Gastroesophageal sphincter (tissue), 4 donors: ENCODE measurements at regions not wholly inside any gene's neighbourhood (a gene's known extent, or its start where the extent isn't known, plus 50 kb on each side); places are given as distances from the start of the nearest gene placed in this dataset.

Source experiments
- ATAC-seq: fragments of 150-250 bp; one replicate; pipeline ENCODE4 v1.9.1; 2016; ENCODE audit warnings: mild to moderate bottlenecking, moderate library complexity
- H3K27ac ChIP-seq, 4 donors: fragments of 200-600 bp; sonication (generic) in 3 of 4; 1 replicate in 3 of 4; 2 replicates in 1 of 4; pipeline ENCODE4 v1.5.1; 2016 to 2019
- H3K27me3 ChIP-seq: fragments of 200-600 bp; sonication (generic); one replicate; pipeline ENCODE4 v1.5.1; 2019
- H3K36me3 ChIP-seq, 2 donors: fragments of 200-600 bp; sonication (generic); one replicate each; pipeline ENCODE4 v1.5.1; 2019; ENCODE audit warnings: control low read depth in 1 of 2
- H3K4me1 ChIP-seq, 3 donors: fragments of 200-600 bp; sonication (generic); 1 replicate in 2 of 3; 2 replicates in 1 of 3; pipeline ENCODE4 v1.5.1; 2016 to 2019; ENCODE audit warnings: control low read depth in 2 of 3
- H3K4me3 ChIP-seq, 2 donors: fragments of 200-600 bp; sonication (generic); one replicate each; pipeline ENCODE4 v1.5.1; 2019; ENCODE audit warnings: mild to moderate bottlenecking in 1 of 2, moderate library complexity in 1 of 2
- H3K9me3 ChIP-seq, 3 donors: fragments of 200-600 bp; sonication (generic); one replicate each; pipeline ENCODE4 v1.5.1; 2017 to 2019; ENCODE audit warnings: control low read depth in 2 of 3
- EP300 ChIP-seq: sonication (generic); formaldehyde crosslinking; IDR thresholded peaks from one replicate; pipeline ENCODE4 v1.6.1; 2017; ENCODE audit warnings: antibody characterized with exemption, mild to moderate bottlenecking
- POLR2A ChIP-seq, 2 donors: fragments of 450-650 bp; IDR thresholded peaks; one replicate each; pipeline ENCODE4 v1.6.1; 2017; ENCODE audit warnings: antibody characterized with exemption in 2 of 2, mild to moderate bottlenecking in 2 of 2, moderate library complexity in 1 of 2
- POLR2AphosphoS5 ChIP-seq: sonication (generic); formaldehyde crosslinking; IDR thresholded peaks from one replicate; pipeline ENCODE4 v1.6.1; 2017; ENCODE audit warnings: antibody characterized with exemption
- WGBS, 2 donors: methylation state at CpG; one replicate each; pipeline ENCODE4 v1.1.5; 2018; ENCODE audit warnings: low coverage in 1 of 2; 5-methylcytosine and 5-hydroxymethylcytosine counted together
- TF ChIP-seq, protein P1 (sequence below), 4 experiments: fragments of 200-600 bp in 2 of 4; fragments of 450-650 bp in 2 of 4; sonication (generic) in 1 of 4; IDR thresholded peaks; one replicate each; pipeline ENCODE4 v1.5.1; 2017 to 2019; ENCODE audit warnings: antibody characterized with exemption in 4 of 4, mild to moderate bottlenecking in 2 of 4, moderate library complexity in 2 of 4

DNA sequence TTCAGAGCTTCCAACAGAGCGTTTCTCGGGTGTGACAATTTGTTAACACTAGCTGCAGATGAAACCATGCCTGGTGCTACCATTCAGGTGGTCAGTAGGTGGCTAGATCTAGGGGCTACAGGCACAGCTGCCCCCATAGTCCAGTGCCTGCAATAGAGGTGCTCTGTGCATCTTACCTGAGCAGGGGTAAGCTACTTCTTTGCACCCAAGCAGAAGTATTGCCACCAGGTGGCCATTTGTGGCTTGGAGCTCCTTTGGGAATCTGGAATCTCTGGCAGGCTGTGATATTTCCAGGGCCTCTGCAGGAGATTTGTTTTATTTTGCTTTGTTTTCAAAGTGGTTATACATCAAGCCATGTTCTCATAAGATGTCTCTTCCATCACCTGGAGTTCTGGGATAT lies 170.7 kb upstream of the PUDP start:
- ATAC-seq, result no peak
- Histone ChIP-seq H3K9me3 (no peaks in the 10 kb centered on the region), H3K27ac (no peak overlapping the region), H3K36me3 (no peaks in the 10 kb centered on the region), H3K4me3 (no peak overlapping the region), H3K4me1 (no peaks in the 10 kb centered on the region), H3K27me3 (no peaks in the 10 kb centered on the region)
- 94% methylated on average over 2 of the region's 2 CpGs; no CpG with 5 or more reads in 1 of the 2 donors for WGBS, 2 donors
- no peak for TF ChIP-seq POLR2A (IDR thresholded peaks at IDR 0.05)
- TF ChIP-seq, protein P1, sequence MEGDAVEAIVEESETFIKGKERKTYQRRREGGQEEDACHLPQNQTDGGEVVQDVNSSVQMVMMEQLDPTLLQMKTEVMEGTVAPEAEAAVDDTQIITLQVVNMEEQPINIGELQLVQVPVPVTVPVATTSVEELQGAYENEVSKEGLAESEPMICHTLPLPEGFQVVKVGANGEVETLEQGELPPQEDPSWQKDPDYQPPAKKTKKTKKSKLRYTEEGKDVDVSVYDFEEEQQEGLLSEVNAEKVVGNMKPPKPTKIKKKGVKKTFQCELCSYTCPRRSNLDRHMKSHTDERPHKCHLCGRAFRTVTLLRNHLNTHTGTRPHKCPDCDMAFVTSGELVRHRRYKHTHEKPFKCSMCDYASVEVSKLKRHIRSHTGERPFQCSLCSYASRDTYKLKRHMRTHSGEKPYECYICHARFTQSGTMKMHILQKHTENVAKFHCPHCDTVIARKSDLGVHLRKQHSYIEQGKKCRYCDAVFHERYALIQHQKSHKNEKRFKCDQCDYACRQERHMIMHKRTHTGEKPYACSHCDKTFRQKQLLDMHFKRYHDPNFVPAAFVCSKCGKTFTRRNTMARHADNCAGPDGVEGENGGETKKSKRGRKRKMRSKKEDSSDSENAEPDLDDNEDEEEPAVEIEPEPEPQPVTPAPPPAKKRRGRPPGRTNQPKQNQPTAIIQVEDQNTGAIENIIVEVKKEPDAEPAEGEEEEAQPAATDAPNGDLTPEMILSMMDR (IDR thresholded peaks at IDR 0.05), result no peak
- TF ChIP-seq EP300, result no peak
- TF ChIP-seq POLR2AphosphoS5, result no peak

DNA sequence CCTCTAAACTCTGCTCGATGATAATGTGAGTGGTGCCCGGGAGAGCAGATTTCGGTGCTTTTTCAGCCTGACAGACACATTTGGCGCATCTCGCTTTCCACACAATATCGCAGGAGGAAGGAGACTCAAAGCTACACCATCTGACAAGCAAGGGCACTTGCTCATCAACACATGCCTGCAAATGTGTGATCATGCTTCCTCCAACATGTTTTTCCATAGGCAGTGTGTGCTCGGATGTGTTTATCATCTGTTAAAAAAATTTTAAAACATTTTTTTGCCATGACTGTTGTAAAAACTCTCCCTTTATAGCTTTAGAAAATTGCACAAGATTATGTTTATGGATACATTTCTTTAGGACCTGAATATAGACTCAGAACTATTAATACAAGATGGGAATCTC lies 170.3 kb upstream of the PUDP start:
- H3K36me3 ChIP-seq, result no peaks in the 10 kb centered on the region
- no peaks in the 10 kb centered on the region for H3K9me3 ChIP-seq
- no peaks in the 10 kb centered on the region for H3K4me1 ChIP-seq
- TF ChIP-seq POLR2AphosphoS5, result no peak
- TF ChIP-seq, protein P1 (IDR thresholded peaks at IDR 0.05), result no peak
- TF ChIP-seq POLR2A (IDR thresholded peaks at IDR 0.05), result no peak
- no peak for TF ChIP-seq EP300
- no peaks in the 10 kb centered on the region for H3K27me3 ChIP-seq
- H3K27ac ChIP-seq, result no peak overlapping the region
- no peak for ATAC-seq
- no peak overlapping the region for H3K4me3 ChIP-seq
- 83 to 88% methylated on average over 5 to 6 of the region's 7 CpGs for WGBS, 2 donors

DNA sequence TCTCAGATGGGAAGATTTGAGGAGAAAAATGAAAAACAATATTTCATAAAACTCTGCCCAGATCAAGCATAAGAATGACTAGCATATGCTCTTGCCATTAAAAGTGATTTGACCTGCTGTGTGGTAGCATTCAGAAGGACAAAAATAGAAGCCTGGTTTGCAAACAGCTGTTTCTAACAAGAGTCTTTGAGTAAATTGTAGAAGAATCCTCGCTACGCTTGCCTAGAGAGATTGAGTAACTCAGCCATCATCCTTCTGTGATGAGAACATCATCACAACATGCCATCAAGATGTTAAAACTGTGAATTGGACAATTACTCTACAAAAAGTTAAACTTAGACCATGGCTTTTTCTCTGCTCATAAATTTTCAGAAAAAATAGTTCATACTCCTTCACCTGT lies 168.9 kb upstream of the PUDP start:
- Histone ChIP-seq H3K4me3 (no peak overlapping the region), H3K27me3 (no peaks in the 10 kb centered on the region), H3K9me3 (no peaks in the 10 kb centered on the region), H3K27ac (no peak overlapping the region), H3K4me1 (no peaks in the 10 kb centered on the region), H3K36me3 (no peaks in the 10 kb centered on the region)
- no peak for ATAC-seq
- whole genome bisulfite sequencing, 2 donors, result 56 to 90% methylated on average over 2 of the region's 2 CpGs
- TF ChIP-seq EP300 (no peak), POLR2A (IDR thresholded peaks at IDR 0.05) (no peak)
- TF ChIP-seq, protein P1 (IDR thresholded peaks at IDR 0.05), result no peak

DNA sequence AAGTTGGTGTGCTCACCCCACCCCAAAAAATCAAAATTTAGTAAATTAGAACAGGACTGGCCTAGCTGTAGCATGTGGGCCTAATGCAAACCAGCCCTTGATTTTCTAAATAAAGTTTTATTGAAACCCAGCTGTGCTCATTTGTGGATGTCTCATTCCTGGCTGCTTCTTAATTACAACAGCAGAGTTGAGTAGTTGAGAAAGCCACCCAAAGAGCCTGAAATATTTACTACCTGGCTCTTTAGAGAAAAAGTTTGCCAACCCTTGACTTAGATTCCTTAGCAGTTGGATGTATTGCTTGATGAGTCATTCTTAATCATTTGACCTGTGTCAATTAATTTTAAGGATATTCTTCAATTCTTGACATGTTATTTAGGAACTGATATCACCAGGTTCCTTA lies 168.3 kb upstream of the PUDP start:
- H3K4me1 ChIP-seq, result no peaks in the 10 kb centered on the region
- ATAC-seq, result no peak

DNA sequence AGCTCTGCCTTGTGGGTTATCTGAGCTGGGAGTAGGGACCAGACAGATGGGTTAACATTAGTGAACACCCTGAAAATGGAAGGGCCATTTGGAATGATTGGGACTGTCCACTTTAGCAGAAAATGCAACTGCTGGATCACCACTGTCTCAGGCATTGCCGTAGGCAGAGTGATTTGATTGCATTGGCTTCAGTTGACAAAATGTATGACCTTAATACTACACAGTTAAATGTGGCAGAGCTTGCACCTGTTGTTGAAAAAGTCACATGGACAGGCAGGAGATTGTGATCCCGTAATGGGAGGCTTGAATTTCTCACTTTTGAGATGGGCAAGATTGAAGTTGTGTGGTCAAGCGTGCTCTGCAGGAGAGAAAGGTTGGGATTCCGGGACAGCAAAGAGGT lies 166.5 kb upstream of the PUDP start:
- WGBS, 2 donors, result 87 to 100% methylated on average over 3 to 4 of the region's 4 CpGs
- Histone ChIP-seq H3K4me1 (no peaks in the 10 kb centered on the region), H3K9me3 (no peaks in the 10 kb centered on the region), H3K36me3 (no peaks in the 10 kb centered on the region), H3K4me3 (no peak overlapping the region), H3K27me3 (no peaks in the 10 kb centered on the region), H3K27ac (no peak overlapping the region)
- ATAC-seq, result no peak
- TF ChIP-seq POLR2A (IDR thresholded peaks at IDR 0.05), result no peak
- no peak for TF ChIP-seq POLR2AphosphoS5
- TF ChIP-seq EP300, result no peak
- TF ChIP-seq, protein P1 (IDR thresholded peaks at IDR 0.05), result no peak

More for the DNA sequence above, 168.3 kb upstream of the PUDP start:
- Histone ChIP-seq H3K9me3 (no peaks in the 10 kb centered on the region), H3K27ac (no peak overlapping the region), H3K36me3 (no peaks in the 10 kb centered on the region), H3K27me3 (no peaks in the 10 kb centered on the region), H3K4me3 (no peak overlapping the region)
- TF ChIP-seq EP300 (no peak), POLR2AphosphoS5 (no peak), POLR2A (IDR thresholded peaks at IDR 0.05) (no peak)
- TF ChIP-seq, protein P1 (IDR thresholded peaks at IDR 0.05), result no peak
